ENCODE measurements at regions not wholly inside any gene's neighbourhood (a gene's known extent, or its start where the extent isn't known, plus 50 kb on each side); places are given as distances from the start of the nearest gene placed in this dataset.

DNA sequence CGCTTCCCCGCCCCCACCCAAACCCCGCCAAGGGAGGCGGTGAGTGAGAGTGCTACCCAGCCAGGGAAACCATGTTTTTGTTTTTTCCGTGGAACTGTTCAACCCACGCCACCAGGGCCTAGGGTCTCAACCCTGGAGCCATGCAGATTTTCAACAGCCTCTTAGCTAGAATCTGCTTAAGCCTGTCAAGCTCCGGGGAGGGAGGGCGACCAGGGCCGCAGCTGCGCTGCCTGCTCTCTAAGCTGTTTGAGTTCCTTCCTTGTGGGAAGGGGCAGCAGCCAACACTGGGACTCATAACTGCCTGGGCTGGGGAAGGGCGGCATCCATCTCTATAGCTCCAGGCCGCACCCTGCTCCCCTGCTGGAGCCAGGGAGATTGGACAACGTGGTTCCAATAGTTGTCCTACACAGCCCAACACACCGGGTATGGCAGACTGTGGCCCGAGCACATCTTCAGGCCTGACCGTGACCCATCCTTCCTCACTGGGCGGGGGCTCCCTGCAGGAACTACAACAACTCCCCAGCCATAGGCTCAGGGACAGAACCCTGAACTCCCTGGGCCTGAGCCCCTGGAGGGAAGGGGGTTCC is 1065.7 kb upstream of the MANEA start:
- TF ChIP-seq, protein P1, sequence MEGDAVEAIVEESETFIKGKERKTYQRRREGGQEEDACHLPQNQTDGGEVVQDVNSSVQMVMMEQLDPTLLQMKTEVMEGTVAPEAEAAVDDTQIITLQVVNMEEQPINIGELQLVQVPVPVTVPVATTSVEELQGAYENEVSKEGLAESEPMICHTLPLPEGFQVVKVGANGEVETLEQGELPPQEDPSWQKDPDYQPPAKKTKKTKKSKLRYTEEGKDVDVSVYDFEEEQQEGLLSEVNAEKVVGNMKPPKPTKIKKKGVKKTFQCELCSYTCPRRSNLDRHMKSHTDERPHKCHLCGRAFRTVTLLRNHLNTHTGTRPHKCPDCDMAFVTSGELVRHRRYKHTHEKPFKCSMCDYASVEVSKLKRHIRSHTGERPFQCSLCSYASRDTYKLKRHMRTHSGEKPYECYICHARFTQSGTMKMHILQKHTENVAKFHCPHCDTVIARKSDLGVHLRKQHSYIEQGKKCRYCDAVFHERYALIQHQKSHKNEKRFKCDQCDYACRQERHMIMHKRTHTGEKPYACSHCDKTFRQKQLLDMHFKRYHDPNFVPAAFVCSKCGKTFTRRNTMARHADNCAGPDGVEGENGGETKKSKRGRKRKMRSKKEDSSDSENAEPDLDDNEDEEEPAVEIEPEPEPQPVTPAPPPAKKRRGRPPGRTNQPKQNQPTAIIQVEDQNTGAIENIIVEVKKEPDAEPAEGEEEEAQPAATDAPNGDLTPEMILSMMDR (optimal IDR thresholded peaks at IDR 0.05 in 1 of 3, IDR thresholded peaks at IDR 0.05 in 1 of 3, conservative IDR thresholded peaks at IDR 0.05 in 1 of 3; ENCODE audit: extremely low read depth in 1 of 3, insufficient read depth in 2 of 3, low read length in 3 of 3): no peak
- TF ChIP-seq EZH2 (IDR thresholded peaks at IDR 0.05; ENCODE audit: low read length): no peak
